Breast epithelium (tissue), 3 donors: ENCODE measurements at regions not wholly inside any gene's neighbourhood (a gene's known extent, or its start where the extent isn't known, plus 50 kb on each side); places are given as distances from the start of the nearest gene placed in this dataset.

Experiments used
- POLR2A ChIP-seq: fragments of 450-650 bp; IDR thresholded peaks from one replicate; pipeline ENCODE4 v1.6.1; 2016; ENCODE audit warnings: antibody characterized with exemption, mild to moderate bottlenecking, moderate library complexity
- POLR2AphosphoS5 ChIP-seq, 3 donors: sonication (generic); formaldehyde crosslinking; IDR thresholded peaks; one replicate each; pipeline ENCODE4 v1.6.1; 2017; ENCODE audit warnings: antibody characterized with exemption in 3 of 3
- TF ChIP-seq, protein P1 (sequence below), 3 donors: fragments of 450-650 bp; IDR thresholded peaks; one replicate each; pipeline ENCODE4 v1.5.1; 2016 to 2017; ENCODE audit warnings: antibody characterized with exemption in 3 of 3, mild to moderate bottlenecking in 3 of 3, moderate library complexity in 3 of 3

DNA sequence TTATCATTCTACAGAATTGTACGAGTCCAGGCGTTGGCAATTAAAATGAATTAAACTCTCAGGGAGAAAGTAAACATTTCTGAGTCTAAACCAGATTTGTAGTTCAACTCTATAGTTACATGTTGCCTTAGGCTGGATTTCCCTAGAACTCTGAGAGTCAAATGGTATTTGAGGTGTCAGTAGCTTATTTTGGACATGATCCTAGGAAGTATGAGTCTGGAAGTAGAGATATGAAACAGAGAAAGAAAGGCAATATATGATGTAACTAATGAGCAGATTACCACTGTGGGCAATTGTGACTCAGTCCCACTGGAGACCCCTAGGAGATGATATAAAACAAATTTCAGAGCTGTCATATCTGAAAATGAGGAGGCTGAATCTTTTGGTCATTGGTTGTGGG is 199.1 kb upstream of the UBE2E3 start:
- TF ChIP-seq, protein P1, sequence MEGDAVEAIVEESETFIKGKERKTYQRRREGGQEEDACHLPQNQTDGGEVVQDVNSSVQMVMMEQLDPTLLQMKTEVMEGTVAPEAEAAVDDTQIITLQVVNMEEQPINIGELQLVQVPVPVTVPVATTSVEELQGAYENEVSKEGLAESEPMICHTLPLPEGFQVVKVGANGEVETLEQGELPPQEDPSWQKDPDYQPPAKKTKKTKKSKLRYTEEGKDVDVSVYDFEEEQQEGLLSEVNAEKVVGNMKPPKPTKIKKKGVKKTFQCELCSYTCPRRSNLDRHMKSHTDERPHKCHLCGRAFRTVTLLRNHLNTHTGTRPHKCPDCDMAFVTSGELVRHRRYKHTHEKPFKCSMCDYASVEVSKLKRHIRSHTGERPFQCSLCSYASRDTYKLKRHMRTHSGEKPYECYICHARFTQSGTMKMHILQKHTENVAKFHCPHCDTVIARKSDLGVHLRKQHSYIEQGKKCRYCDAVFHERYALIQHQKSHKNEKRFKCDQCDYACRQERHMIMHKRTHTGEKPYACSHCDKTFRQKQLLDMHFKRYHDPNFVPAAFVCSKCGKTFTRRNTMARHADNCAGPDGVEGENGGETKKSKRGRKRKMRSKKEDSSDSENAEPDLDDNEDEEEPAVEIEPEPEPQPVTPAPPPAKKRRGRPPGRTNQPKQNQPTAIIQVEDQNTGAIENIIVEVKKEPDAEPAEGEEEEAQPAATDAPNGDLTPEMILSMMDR (IDR thresholded peaks at IDR 0.05), result no peak
- TF ChIP-seq POLR2AphosphoS5 (IDR thresholded peaks at IDR 0.05), result no peak
- no peak for TF ChIP-seq POLR2A
